NCI-H1092 (cell line): ENCODE measurements at regions not wholly inside any gene's neighbourhood (a gene's known extent, or its start where the extent isn't known, plus 50 kb on each side); places are given as distances from the start of the nearest gene placed in this dataset.
"Not testable (repeated sequence)": the region's sequence is repeated elsewhere in the genome, so short reads cannot be mapped to it uniquely, and the experiment has no call there.

Experiments
- DNase-seq: peaks from one replicate; lab custom pipeline; 2025; lab: John Stamatoyannopoulos, UW

GRCh38 chr21:35164971-35165483 is 115.9 kb upstream of the RUNX1 start:
- DNase-seq = no peak

GRCh38 chr21:35164380-35164779 is 115.3 kb upstream of the RUNX1 start:
- DNase-seq = no peak

GRCh38 chr21:35163411-35163810 is 114.3 kb upstream of the RUNX1 start:
- no peak for DNase-seq

- no peak for DNase-seq
These were observed 113.7 kb upstream of the RUNX1 start for GRCh38 chr21:35162831-35163230.

- DNase-seq = no peak
These were observed 110.8 kb upstream of the RUNX1 start for GRCh38 chr21:35159881-35160280.

- DNase-seq = not testable (repeated sequence)
These were observed 108.3 kb upstream of the RUNX1 start for GRCh38 chr21:35157374-35157773.

- DNase-seq = no peak
These were observed 107.5 kb upstream of the RUNX1 start for GRCh38 chr21:35156293-35157278.

GRCh38 chr21:35154788-35155187 is 105.7 kb upstream of the RUNX1 start:
- no peak for DNase-seq

GRCh38 chr21:35153671-35154070 is 104.6 kb upstream of the RUNX1 start:
- no peak for DNase-seq

GRCh38 chr21:35150562-35151226 is 101.6 kb upstream of the RUNX1 start:
- DNase-seq = no peak

- DNase-seq = no peak
These were observed 100.6 kb upstream of the RUNX1 start for GRCh38 chr21:35149698-35150097.

- DNase-seq = no peak
These were observed 98.3 kb upstream of the RUNX1 start for GRCh38 chr21:35147439-35147838.

- DNase-seq = no peak
These were observed 96.6 kb upstream of the RUNX1 start for GRCh38 chr21:35145626-35146233.

- no peak for DNase-seq
These were observed 95.9 kb upstream of the RUNX1 start for GRCh38 chr21:35144978-35145377.

GRCh38 chr21:35142036-35142815 is 93.1 kb upstream of the RUNX1 start:
- no peak for DNase-seq

- no peak for DNase-seq
These were observed 90.2 kb upstream of the RUNX1 start for GRCh38 chr21:35139382-35139715.

- no peak for DNase-seq
These were observed 89.7 kb upstream of the RUNX1 start for GRCh38 chr21:35138665-35139381.

GRCh38 chr21:35136586-35137219 is 87.6 kb upstream of the RUNX1 start:
- no peak for DNase-seq

GRCh38 chr21:35136106-35136505 is 87.0 kb upstream of the RUNX1 start:
- DNase-seq = no peak

GRCh38 chr21:35135481-35135880 is 86.4 kb upstream of the RUNX1 start:
- DNase-seq = no peak

- no peak for DNase-seq
These were observed 85.2 kb upstream of the RUNX1 start for GRCh38 chr21:35134309-35134708.
